ENCODE measurements at regions not wholly inside any gene's neighbourhood (a gene's known extent, or its start where the extent isn't known, plus 50 kb on each side); places are given as distances from the start of the nearest gene placed in this dataset.

- Histone ChIP-seq H3K9ac (ENCODE audit: low read depth, low read length) (no peak overlapping the region), H3K4me3 (ENCODE audit: low read length) (no peak overlapping the region), H3K9me3 (ENCODE audit: insufficient read depth, low read depth, low read length) (no peaks in the 10 kb centered on the region), H3K4me1 (ENCODE audit: insufficient read depth, low read length) (no peaks in the 10 kb centered on the region), H3K36me3 (ENCODE audit: insufficient read depth, low read length) (no peaks in the 10 kb centered on the region), H3K27me3 (ENCODE audit: insufficient read depth, low read length) (no peaks in the 10 kb centered on the region), H3K27ac (ENCODE audit: low read depth, low read length) (no peak overlapping the region)
- 91% methylated on average over 1 of the region's 4 CpGs for WGBS
These were observed 179.4 kb downstream of the RPLP1 start for GRCh38 chr15:69631978-69632377.

GRCh38 chr15:69634860-69635259 lies 182.2 kb downstream of the RPLP1 start:
- H3K9ac ChIP-seq (ENCODE audit: low read depth, low read length) = no peak overlapping the region
- H3K27ac ChIP-seq (ENCODE audit: low read depth, low read length) = no peak overlapping the region
- H3K4me3 ChIP-seq (ENCODE audit: low read length) = no peak overlapping the region
- no peaks in the 10 kb centered on the region for H3K9me3 ChIP-seq (ENCODE audit: insufficient read depth, low read depth, low read length)
- H3K4me1 ChIP-seq (ENCODE audit: insufficient read depth, low read length) = no peaks in the 10 kb centered on the region
- no peaks in the 10 kb centered on the region for H3K27me3 ChIP-seq (ENCODE audit: insufficient read depth, low read length)
- 93% methylated on average over 5 of the region's 5 CpGs for WGBS
- H3K36me3 ChIP-seq (ENCODE audit: insufficient read depth, low read length) = no peaks in the 10 kb centered on the region

- 93% methylated on average over 10 of the region's 10 CpGs for WGBS
- Histone ChIP-seq H3K36me3 (ENCODE audit: insufficient read depth, low read length) (no peaks in the 10 kb centered on the region), H3K27me3 (ENCODE audit: insufficient read depth, low read length) (no peaks in the 10 kb centered on the region)
These were observed 183.7 kb downstream of the RPLP1 start for GRCh38 chr15:69636169-69636915.

DNA sequence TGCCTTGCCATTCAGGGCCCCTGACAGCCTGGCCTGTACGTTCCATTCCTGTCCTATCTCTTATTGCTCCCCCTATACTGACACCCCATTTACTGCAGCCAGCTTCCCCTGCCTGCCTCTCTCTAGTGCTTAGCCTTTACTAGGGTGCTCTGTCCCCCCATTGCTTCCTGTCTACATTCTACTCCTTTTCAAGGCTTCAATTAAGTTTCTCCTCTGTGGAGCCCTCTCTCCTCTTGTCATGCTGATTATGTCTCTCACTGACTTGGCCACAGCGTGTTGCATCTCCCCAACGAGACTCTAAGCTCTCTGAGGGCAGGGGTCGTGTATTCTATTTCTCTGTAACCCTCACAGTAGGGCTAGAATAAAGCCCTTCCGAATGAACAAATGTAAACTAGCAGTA lies 185.2 kb downstream of the RPLP1 start:
- H3K27ac ChIP-seq (ENCODE audit: low read depth, low read length) = no peak overlapping the region
- no peak overlapping the region for H3K9ac ChIP-seq (ENCODE audit: low read depth, low read length)
- H3K4me3 ChIP-seq (ENCODE audit: low read length) = no peak overlapping the region
- H3K4me1 ChIP-seq (ENCODE audit: insufficient read depth, low read length) = no peaks in the 10 kb centered on the region
- WGBS = 85% methylated on average over 5 of the region's 5 CpGs
- no peaks in the 10 kb centered on the region for H3K36me3 ChIP-seq (ENCODE audit: insufficient read depth, low read length)
- no peaks in the 10 kb centered on the region for H3K27me3 ChIP-seq (ENCODE audit: insufficient read depth, low read length)
- H3K9me3 ChIP-seq (ENCODE audit: insufficient read depth, low read depth, low read length) = peaks cover 5% of the 10 kb centered on the region; the same call in 1 of the 2 replicates

More at GRCh38 chr15:69636169-69636915, 183.7 kb downstream of the RPLP1 start:
- Histone ChIP-seq H3K9ac (ENCODE audit: low read depth, low read length) (no peak overlapping the region), H3K27ac (ENCODE audit: low read depth, low read length) (no peak overlapping the region), H3K9me3 (ENCODE audit: insufficient read depth, low read depth, low read length) (peaks cover 5% of the 10 kb centered on the region; the same call in 1 of the 2 replicates), H3K4me3 (ENCODE audit: low read length) (no peak overlapping the region), H3K4me1 (ENCODE audit: insufficient read depth, low read length) (no peaks in the 10 kb centered on the region)

DNA sequence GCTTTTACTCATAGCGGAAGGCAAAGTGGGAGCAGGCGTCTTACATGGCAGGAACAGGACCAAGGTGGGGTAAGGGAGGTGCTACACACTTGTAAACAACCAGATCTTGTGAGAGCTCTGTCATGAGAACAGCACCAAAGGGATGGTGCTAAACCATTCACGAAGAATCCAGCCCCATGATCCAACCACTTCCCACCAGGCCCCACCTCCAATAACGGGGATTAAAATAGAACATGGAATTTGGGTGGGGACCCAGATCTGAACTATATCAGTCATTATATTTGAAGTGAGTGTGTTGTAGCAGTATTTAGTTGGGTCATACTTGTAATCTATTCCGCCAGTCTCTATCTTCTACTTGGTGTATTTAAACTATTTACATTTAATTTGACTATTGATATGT lies 190.9 kb downstream of the RPLP1 start:
- Histone ChIP-seq H3K27ac (ENCODE audit: low read depth, low read length) (no peak overlapping the region), H3K9me3 (ENCODE audit: insufficient read depth, low read depth, low read length) (peaks cover 5% of the 10 kb centered on the region; the same call in 1 of the 2 replicates), H3K27me3 (ENCODE audit: insufficient read depth, low read length) (no peaks in the 10 kb centered on the region; the same call in 1 of the 2 replicates), H3K36me3 (ENCODE audit: insufficient read depth, low read length) (no peaks in the 10 kb centered on the region), H3K4me1 (ENCODE audit: insufficient read depth, low read length) (peaks cover 18% of the 10 kb centered on the region), H3K9ac (ENCODE audit: low read depth, low read length) (no peak overlapping the region), H3K4me3 (ENCODE audit: low read length) (no peak overlapping the region)
- 94% methylated on average over 3 of the region's 5 CpGs for WGBS

GRCh38 chr15:69643971-69644370 lies 191.4 kb downstream of the RPLP1 start:
- whole genome bisulfite sequencing = 93% methylated on average over 1 of the region's 1 CpG
- H3K36me3 ChIP-seq (ENCODE audit: insufficient read depth, low read length) = no peaks in the 10 kb centered on the region
- peaks cover 23% of the 10 kb centered on the region for H3K4me1 ChIP-seq (ENCODE audit: insufficient read depth, low read length)
- peaks cover 5% of the 10 kb centered on the region; the same call in 1 of the 2 replicates for H3K9me3 ChIP-seq (ENCODE audit: insufficient read depth, low read depth, low read length)
- H3K27me3 ChIP-seq (ENCODE audit: insufficient read depth, low read length) = no peaks in the 10 kb centered on the region; the same call in 1 of the 2 replicates
- H3K27ac ChIP-seq (ENCODE audit: low read depth, low read length) = no peak overlapping the region
- H3K9ac ChIP-seq (ENCODE audit: low read depth, low read length) = no peak overlapping the region
- no peak overlapping the region for H3K4me3 ChIP-seq (ENCODE audit: low read length)

DNA sequence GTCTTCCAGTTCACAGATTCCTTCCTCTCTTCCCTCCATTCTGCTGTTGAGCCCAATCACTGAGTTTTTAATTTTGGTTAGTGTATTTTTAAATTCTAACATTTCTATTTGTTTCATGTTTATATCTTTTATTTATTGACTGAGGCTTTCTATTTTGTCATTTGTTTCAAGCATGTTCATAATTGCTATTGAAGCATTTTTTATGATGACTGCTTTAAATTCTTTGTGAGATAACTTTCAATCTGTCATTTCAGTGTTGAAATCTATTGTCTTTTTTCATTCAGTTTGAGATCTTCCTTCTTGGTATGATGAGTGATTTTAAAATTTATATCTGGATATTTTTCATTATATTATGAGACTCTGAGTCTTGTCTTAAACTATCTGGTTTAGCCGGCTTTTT lies 192.3 kb downstream of the RPLP1 start:
- Histone ChIP-seq H3K27ac (ENCODE audit: low read depth, low read length) (no peak overlapping the region), H3K4me1 (ENCODE audit: insufficient read depth, low read length) (peaks cover 32% of the 10 kb centered on the region), H3K4me3 (ENCODE audit: low read length) (no peak overlapping the region), H3K27me3 (ENCODE audit: insufficient read depth, low read length) (no peaks in the 10 kb centered on the region; the same call in 1 of the 2 replicates), H3K9ac (ENCODE audit: low read depth, low read length) (no peak overlapping the region), H3K9me3 (ENCODE audit: insufficient read depth, low read depth, low read length) (peaks cover 5% of the 10 kb centered on the region; the same call in 1 of the 2 replicates), H3K36me3 (ENCODE audit: insufficient read depth, low read length) (no peaks in the 10 kb centered on the region)
- 100% methylated on average over 1 of the region's 1 CpG for WGBS

DNA sequence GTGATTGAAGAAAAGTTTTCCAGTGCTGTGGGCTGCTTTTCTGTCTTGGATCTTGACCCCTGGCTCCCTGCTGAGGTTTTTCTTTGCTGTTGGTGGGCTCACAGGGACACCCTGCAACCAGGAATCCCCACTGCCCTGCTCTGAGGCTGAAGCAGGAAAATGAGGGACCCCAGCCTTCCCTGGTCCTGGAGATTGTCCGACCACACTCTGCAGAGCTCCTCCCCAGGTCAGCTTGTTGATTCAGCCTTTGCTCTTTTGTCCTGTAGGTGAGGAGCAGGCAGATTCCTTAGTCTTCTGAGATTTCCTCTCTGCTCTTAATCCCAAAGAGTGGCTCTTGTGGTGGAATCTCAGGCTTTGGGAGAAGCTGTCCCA lies 194.5 kb downstream of the RPLP1 start:
- Histone ChIP-seq H3K27ac (ENCODE audit: low read depth, low read length) (0 out of 2 replicates have a peak overlapping the region, but pooled peaks have one; percentile 27), H3K4me3 (ENCODE audit: low read length) (no peak overlapping the region), H3K9ac (ENCODE audit: low read depth, low read length) (no peak overlapping the region), H3K27me3 (ENCODE audit: insufficient read depth, low read length) (no peaks in the 10 kb centered on the region; the same call in 1 of the 2 replicates), H3K4me1 (ENCODE audit: insufficient read depth, low read length) (peaks cover 34% of the 10 kb centered on the region), H3K36me3 (ENCODE audit: insufficient read depth, low read length) (no peaks in the 10 kb centered on the region), H3K9me3 (ENCODE audit: insufficient read depth, low read depth, low read length) (no peaks in the 10 kb centered on the region)
- 34% methylated on average over 1 of the region's 1 CpG for WGBS

DNA sequence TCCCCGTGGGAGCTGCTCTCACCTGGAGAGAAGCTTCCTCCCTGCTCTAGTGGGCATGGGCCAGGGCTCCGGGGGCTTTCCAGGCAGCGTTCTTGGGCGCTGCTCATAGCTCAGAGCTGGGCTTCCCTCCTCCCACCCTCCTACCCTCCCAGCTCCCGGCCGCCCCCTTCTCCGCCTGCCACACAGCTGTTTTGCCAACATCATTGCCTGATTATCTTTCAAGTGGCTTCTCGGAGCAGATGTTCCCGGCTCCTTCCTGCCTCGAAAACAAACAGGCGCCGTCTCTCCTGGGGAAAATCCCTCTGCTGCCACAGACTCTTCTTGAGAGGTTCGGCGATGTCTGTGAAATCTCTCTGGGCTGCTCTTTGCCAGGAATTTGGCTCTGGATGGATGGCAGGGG lies 195.6 kb downstream of the RPLP1 start:
- Histone ChIP-seq H3K9me3 (ENCODE audit: insufficient read depth, low read depth, low read length) (no peaks in the 10 kb centered on the region), H3K4me1 (ENCODE audit: insufficient read depth, low read length) (peaks cover 34% of the 10 kb centered on the region), H3K9ac (ENCODE audit: low read depth, low read length) (no peak overlapping the region), H3K36me3 (ENCODE audit: insufficient read depth, low read length) (no peaks in the 10 kb centered on the region), H3K27ac (ENCODE audit: low read depth, low read length) (peak overlapping the region; percentile 20; the same call in 1 of the 2 replicates), H3K4me3 (ENCODE audit: low read length) (no peak overlapping the region), H3K27me3 (ENCODE audit: insufficient read depth, low read length) (no peaks in the 10 kb centered on the region; the same call in 1 of the 2 replicates)
- 57% methylated on average over 14 of the region's 14 CpGs for WGBS

- H3K9me3 ChIP-seq (ENCODE audit: insufficient read depth, low read depth, low read length) = no peaks in the 10 kb centered on the region
- H3K4me1 ChIP-seq (ENCODE audit: insufficient read depth, low read length) = peaks cover 34% of the 10 kb centered on the region
- peak overlapping the region; percentile 21; the same call in 1 of the 2 replicates for H3K9ac ChIP-seq (ENCODE audit: low read depth, low read length)
- no peaks in the 10 kb centered on the region; the same call in 1 of the 2 replicates for H3K27me3 ChIP-seq (ENCODE audit: insufficient read depth, low read length)
- WGBS = 61% methylated on average over 13 of the region's 13 CpGs
- no peak overlapping the region for H3K27ac ChIP-seq (ENCODE audit: low read depth, low read length)
- no peak overlapping the region for H3K4me3 ChIP-seq (ENCODE audit: low read length)
- no peaks in the 10 kb centered on the region for H3K36me3 ChIP-seq (ENCODE audit: insufficient read depth, low read length)
These were observed 196.4 kb downstream of the RPLP1 start for GRCh38 chr15:69648775-69649735.

DNA sequence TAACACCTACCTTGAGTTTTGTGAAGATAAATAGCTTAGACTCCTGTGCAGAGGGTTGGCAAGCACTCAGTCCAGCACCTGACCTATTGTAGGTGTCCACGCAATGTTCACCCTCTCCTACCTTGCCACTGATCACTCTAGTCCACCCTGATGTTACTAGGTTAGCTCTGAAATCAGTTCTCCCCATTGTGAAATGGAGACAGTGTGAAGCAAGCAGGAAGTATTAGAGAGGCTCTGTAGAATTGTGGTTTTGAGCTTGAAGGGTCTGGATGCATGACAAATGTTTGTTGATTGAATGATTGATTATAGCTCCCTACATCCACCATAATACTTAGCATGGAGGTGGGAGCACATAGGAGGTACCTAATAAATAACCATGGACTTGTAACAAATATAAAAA lies 199.7 kb downstream of the RPLP1 start:
- H3K27me3 ChIP-seq (ENCODE audit: insufficient read depth, low read length) = no peaks in the 10 kb centered on the region; the same call in 1 of the 2 replicates
- no peak overlapping the region for H3K4me3 ChIP-seq (ENCODE audit: low read length)
- H3K4me1 ChIP-seq (ENCODE audit: insufficient read depth, low read length) = peaks cover 27% of the 10 kb centered on the region
- H3K36me3 ChIP-seq (ENCODE audit: insufficient read depth, low read length) = no peaks in the 10 kb centered on the region
- H3K9ac ChIP-seq (ENCODE audit: low read depth, low read length) = no peak overlapping the region
- H3K9me3 ChIP-seq (ENCODE audit: insufficient read depth, low read depth, low read length) = no peaks in the 10 kb centered on the region
- 92% methylated on average over 1 of the region's 1 CpG for WGBS
- H3K27ac ChIP-seq (ENCODE audit: low read depth, low read length) = no peak overlapping the region
